HepG2 (cell line): ENCODE measurements at regions not wholly inside any gene's neighbourhood (a gene's known extent, or its start where the extent isn't known, plus 50 kb on each side); places are given as distances from the start of the nearest gene placed in this dataset.
"Not testable (repeated sequence)": the region's sequence is repeated elsewhere in the genome, so short reads cannot be mapped to it uniquely, and the experiment has no call there.

Experiments used
- ATAC-seq: fragments of 200-7000 bp; cut with Tn5 transposase; 3 replicates; pipeline ENCODE4 v1.9.1; 2020; ENCODE audit warnings: mild to moderate bottlenecking, moderate library complexity
- BruUV-seq: library from RNA; stranded (reverse); fragments of 400-500 nt; replicated peaks from 2 replicates; lab custom pipeline; 2021; lab: Mats Ljungman, UMichigan
- CTCF ChIA-PET: fragments of 300-600 bp; formaldehyde crosslinking; extraction: SDS; loops from one replicate; lab custom pipeline; 2021; ENCODE audit warnings: low total read pairs, inconsistent platforms, low intra/inter-chr PET ratio; lab: Yijun Ruan, JAX
- POLR2A ChIA-PET: fragments of 350-600 bp; sonication (Branson Sonifier 250); formaldehyde crosslinking; loops from one replicate; lab custom pipeline; 2020; ENCODE audit warnings: antibody characterized with exemption, inconsistent platforms; lab: Yijun Ruan, JAX
- DNase-seq: peaks from one replicate; pipeline ENCODE4 v3.0.0-alpha.2; 2015; ENCODE audit warnings: low spot score
- FAIRE-seq: peaks from 3 replicates; lab custom pipeline; 2011; peaks lifted over from hg19 to GRCh38; lab: Jason Lieb, UNC
- H2AFZ ChIP-seq: one replicate; pipeline ENCODE4 v1.6.1; 2011; ENCODE audit warnings: low read length, inconsistent platforms
- H3K27ac ChIP-seq: fragments of 300-600 bp; 3 replicates; pipeline ENCODE4 v1.8.0; 2011; ENCODE audit warnings: mixed run types, mild to moderate bottlenecking, mixed read lengths, low read length, inconsistent platforms; ENCODE audit not compliant: insufficient read depth; ENCODE audit errors: extremely low read length
- H3K27me3 ChIP-seq, 2 experiments: fragments of 200-600 bp in 1 of 2; 2 replicates in 1 of 2; 3 replicates in 1 of 2; pipeline versions ENCODE4 v1.6.0 to v1.8.0; 2011; ENCODE audit warnings: low read length in 2 of 2, mild to moderate bottlenecking in 2 of 2, moderate library complexity in 2 of 2, inconsistent platforms in 1 of 2; ENCODE audit not compliant: insufficient read depth in 2 of 2, control insufficient read depth in 1 of 2
- H3K36me3 ChIP-seq, 2 experiments: fragments of 200-600 bp in 1 of 2; replicated peaks in 1 of 2; 2 replicates in 1 of 2; 3 replicates in 1 of 2; pipeline versions ENCODE4 v1.5.1 to v1.8.0; 2011; ENCODE audit warnings: low read length in 2 of 2, inconsistent platforms in 1 of 2; ENCODE audit not compliant: insufficient read depth in 2 of 2, control insufficient read depth in 1 of 2
- H3K4me1 ChIP-seq: 2 replicates; pipeline ENCODE4 v1.5.1; 2012; ENCODE audit warnings: low read length, inconsistent platforms; ENCODE audit not compliant: insufficient read depth
- H3K4me2 ChIP-seq: 2 replicates; pipeline ENCODE4 v1.6.0; 2011; ENCODE audit warnings: low read depth, low read length, inconsistent platforms
- H3K4me3 ChIP-seq, 3 experiments: fragments of 200-600 bp in 1 of 3; sonication (generic), shearing (Covaris generic) in 1 of 3; replicated peaks in 1 of 3; 2 replicates each; pipeline ENCODE4 v1.5.1; 2011 to 2016; ENCODE audit warnings: low read length in 3 of 3, inconsistent platforms in 2 of 3, low read depth in 2 of 3, mild to moderate bottlenecking in 2 of 3, control low read depth in 1 of 3, mixed read lengths in 1 of 3; ENCODE audit not compliant: insufficient read depth in 1 of 3
- H3K79me2 ChIP-seq: one replicate; pipeline ENCODE4 v1.6.1; 2011; ENCODE audit warnings: low read length, inconsistent platforms; ENCODE audit not compliant: insufficient read depth
- H3K9ac ChIP-seq: 2 replicates; pipeline ENCODE4 v1.6.0; 2011; ENCODE audit warnings: mild to moderate bottlenecking, low read depth, low read length, inconsistent platforms; ENCODE audit not compliant: insufficient read depth
- H3K9me3 ChIP-seq: 2 replicates; pipeline ENCODE4 v1.5.1; 2012; ENCODE audit warnings: mild to moderate bottlenecking, low read length
- H4K20me1 ChIP-seq: 2 replicates; pipeline ENCODE4 v1.6.0; 2011; ENCODE audit warnings: inconsistent platforms, mild to moderate bottlenecking, low read length, moderate library complexity; ENCODE audit not compliant: insufficient read depth
- CTCF ChIP-seq: sonication (generic); formaldehyde crosslinking; IDR thresholded peaks from 2 replicates; pipeline ENCODE4 v1.5.0; 2020; ENCODE audit warnings: mild to moderate bottlenecking, missing genetic modification reagents, moderate library complexity
- STAG1 ChIP-seq: sonication (generic); formaldehyde crosslinking; IDR thresholded peaks from 2 replicates; pipeline ENCODE4 v1.4.0; 2020; ENCODE audit warnings: missing genetic modification reagents
- ZNF362 ChIP-seq: sonication (generic); formaldehyde crosslinking; IDR thresholded peaks from 2 replicates; pipeline ENCODE4 v1.4.0; 2020; ENCODE audit warnings: missing genetic modification reagents, mild to moderate bottlenecking, borderline replicate concordance
- ZNF441 ChIP-seq: sonication (generic); formaldehyde crosslinking; IDR thresholded peaks from 2 replicates; pipeline ENCODE4 v1.7.0; 2021; ENCODE audit warnings: missing genetic modification reagents, borderline replicate concordance
- ZNF607 ChIP-seq: sonication (generic); formaldehyde crosslinking; IDR thresholded peaks from 2 replicates; pipeline ENCODE4 v1.5.1; 2020; ENCODE audit warnings: missing genetic modification reagents, mild to moderate bottlenecking, borderline replicate concordance
- whole genome bisulfite sequencing: methylation state at CpG from one replicate; pipeline ENCODE4 v1.1.6; 2017; ENCODE audit warnings: low lambda C conversion rate; 5-methylcytosine and 5-hydroxymethylcytosine counted together
- in situ Hi-C: cut with HindIII; loops from 2 replicates; pipeline ENCODE4 v1.10.0; 2017; ENCODE audit warnings: low pct_unique_long_range_greater_than_20kb; ENCODE audit not compliant: extremely low pct_ligation_motif_present
- intact Hi-C: fragments of 100-400 bp; cut with micrococcal nuclease; formaldehyde crosslinking; loops from one replicate; pipeline ENCODE4 v1.10.0; 2022; ENCODE audit not compliant: unreplicated experiment

GRCh38 chr4:106524772-106525171 is 156.2 kb upstream of the GIMD1 start:
- in situ Hi-C loops, H3K9me3 ChIP-seq, H3K36me3 ChIP-seq, H3K79me2 ChIP-seq, H3K4me1 ChIP-seq, DNase-seq, H3K27me3 ChIP-seq, POLR2A ChIA-PET, H3K4me3 ChIP-seq, FAIRE-seq, CTCF ChIA-PET, BruUV-seq, ATAC-seq, H2AFZ ChIP-seq, H3K9ac ChIP-seq, H3K4me2 ChIP-seq, H3K27ac ChIP-seq, H4K20me1 ChIP-seq: not testable (repeated sequence)
- intact Hi-C loops: loop anchor here (5.0 kb wide), 1 partner anchor 257 kb away; no protein-coding TSS in a partner anchor
- WGBS: 87% methylated on average over 6 of the region's 8 CpGs

- H2AFZ ChIP-seq: no peak overlapping the region
- H3K4me2 ChIP-seq: peak overlapping the region; percentile 47; the same call in 1 of the 2 replicates
- ATAC-seq (peak; percentile 86), FAIRE-seq (peak; percentile 60), DNase-seq (peak; percentile 37)
- H3K27ac ChIP-seq: no peak overlapping the region
- H3K9ac ChIP-seq: no peak overlapping the region
- no TSS peak for BruUV-seq
- H3K79me2 ChIP-seq: no peaks in the 10 kb centered on the region
- no peaks in the 10 kb centered on the region for H4K20me1 ChIP-seq
- TF ChIP-seq CTCF (CRISPR knock-in tag) (peak; percentile 49), ZNF607 (no peak), ZNF441 (CRISPR knock-in tag) (peak; percentile 75), STAG1 (CRISPR knock-in tag) (peak; percentile 49), ZNF362 (CRISPR knock-in tag) (peak; percentile 89)
- peak overlapping the region in 1 of 3 experiments; percentile 33; a peak in 2 of 6 replicates for H3K4me3 ChIP-seq
- CTCF ChIA-PET: interaction anchor here (1.9 kb wide), 1 partner anchor 153 kb away, joined by 6 read pairs; the partner anchor contains the start of gene GIMD1
- intact Hi-C loops: loop anchor here (5.0 kb wide), 1 partner anchor 256 kb away; no protein-coding TSS in a partner anchor
- no peaks in the 10 kb centered on the region for H3K9me3 ChIP-seq
- no peaks in the 10 kb centered on the region for H3K36me3 ChIP-seq
- POLR2A ChIA-PET: no interaction called here
- in situ Hi-C loops: no loop called here
- 5% methylated on average over 8 of the region's 8 CpGs for WGBS
- no peaks in the 10 kb centered on the region for H3K27me3 ChIP-seq
- no peaks in the 10 kb centered on the region for H3K4me1 ChIP-seq
Observed at GRCh38 chr4:106522839-106523238, 154.3 kb upstream of the GIMD1 start.
